ENCODE measurements at regions not wholly inside any gene's neighbourhood (a gene's known extent, or its start where the extent isn't known, plus 50 kb on each side); places are given as distances from the start of the nearest gene placed in this dataset.

DNA sequence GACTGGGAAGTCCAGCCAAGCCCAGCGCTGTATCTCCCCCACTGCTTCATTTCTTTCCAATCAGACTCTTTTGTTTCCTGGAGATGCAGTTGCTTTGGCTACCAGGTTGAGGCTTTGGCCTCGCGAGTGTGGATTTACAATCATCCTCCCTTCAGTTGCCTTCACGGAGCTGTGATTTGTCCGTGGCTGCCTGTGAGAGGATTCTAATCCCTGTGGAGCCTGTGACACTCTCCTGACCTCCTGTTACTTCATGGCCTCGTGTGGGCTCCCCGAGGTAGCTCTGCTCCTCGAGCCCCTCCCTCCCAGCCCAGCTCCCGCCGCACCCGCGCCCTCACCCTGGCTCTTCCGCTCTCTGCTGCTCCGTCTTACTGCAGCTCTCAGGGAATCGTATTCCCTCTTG lies 107.2 kb upstream of the STC2 start:
- no peaks in the 10 kb centered on the region for H4K20me1 ChIP-seq (ENCODE audit: low read length)
- H3K36me3 ChIP-seq (ENCODE audit: low read depth, low read length) = no peaks in the 10 kb centered on the region
- H3K9me3 ChIP-seq (ENCODE audit: low read length) = no peaks in the 10 kb centered on the region
- no peak for TF ChIP-seq EZH2phosphoT487 (IDR thresholded peaks at IDR 0.05; ENCODE audit: borderline replicate concordance, low read length)
- TF ChIP-seq, protein P1, sequence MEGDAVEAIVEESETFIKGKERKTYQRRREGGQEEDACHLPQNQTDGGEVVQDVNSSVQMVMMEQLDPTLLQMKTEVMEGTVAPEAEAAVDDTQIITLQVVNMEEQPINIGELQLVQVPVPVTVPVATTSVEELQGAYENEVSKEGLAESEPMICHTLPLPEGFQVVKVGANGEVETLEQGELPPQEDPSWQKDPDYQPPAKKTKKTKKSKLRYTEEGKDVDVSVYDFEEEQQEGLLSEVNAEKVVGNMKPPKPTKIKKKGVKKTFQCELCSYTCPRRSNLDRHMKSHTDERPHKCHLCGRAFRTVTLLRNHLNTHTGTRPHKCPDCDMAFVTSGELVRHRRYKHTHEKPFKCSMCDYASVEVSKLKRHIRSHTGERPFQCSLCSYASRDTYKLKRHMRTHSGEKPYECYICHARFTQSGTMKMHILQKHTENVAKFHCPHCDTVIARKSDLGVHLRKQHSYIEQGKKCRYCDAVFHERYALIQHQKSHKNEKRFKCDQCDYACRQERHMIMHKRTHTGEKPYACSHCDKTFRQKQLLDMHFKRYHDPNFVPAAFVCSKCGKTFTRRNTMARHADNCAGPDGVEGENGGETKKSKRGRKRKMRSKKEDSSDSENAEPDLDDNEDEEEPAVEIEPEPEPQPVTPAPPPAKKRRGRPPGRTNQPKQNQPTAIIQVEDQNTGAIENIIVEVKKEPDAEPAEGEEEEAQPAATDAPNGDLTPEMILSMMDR (conservative IDR thresholded peaks at IDR 0.05; ENCODE audit: low read depth, low read length) = no peak
- no peak for TF ChIP-seq EZH2 (IDR thresholded peaks at IDR 0.05; ENCODE audit: low read length, unreplicated experiment)
- no peaks in the 10 kb centered on the region for H3K4me1 ChIP-seq (ENCODE audit: insufficient read depth, low read length)
- H3K4me2 ChIP-seq (ENCODE audit: low read length) = no peak overlapping the region
- H3K9ac ChIP-seq (ENCODE audit: low read length) = no peak overlapping the region
- DNase-seq = no peak
- H2AFZ ChIP-seq (ENCODE audit: low read length) = no peak overlapping the region
- no peaks in the 10 kb centered on the region for H3K9me2 ChIP-seq (replicated peaks; ENCODE audit: low read length)
- POLR2A ChIA-PET (ENCODE audit: unreplicated experiment) = no interaction called here
- H3K27ac ChIP-seq (ENCODE audit: low read length) = no peak overlapping the region
- BruUV-seq (replicated peaks) = no TSS peak
- intact Hi-C loops (cut with micrococcal nuclease) = no loop called here
- no peaks in the 10 kb centered on the region for H3K79me2 ChIP-seq (ENCODE audit: low read length)
- H3K27me3 ChIP-seq (ENCODE audit: low read length) = no peaks in the 10 kb centered on the region
- no peak overlapping the region for H3K4me3 ChIP-seq (ENCODE audit: low read length)
- no peak for ATAC-seq
- CTCF ChIA-PET = no interaction called here
- H3F3A ChIP-seq (ENCODE audit: low read length, unreplicated experiment) = no peaks in the 10 kb centered on the region

DNA sequence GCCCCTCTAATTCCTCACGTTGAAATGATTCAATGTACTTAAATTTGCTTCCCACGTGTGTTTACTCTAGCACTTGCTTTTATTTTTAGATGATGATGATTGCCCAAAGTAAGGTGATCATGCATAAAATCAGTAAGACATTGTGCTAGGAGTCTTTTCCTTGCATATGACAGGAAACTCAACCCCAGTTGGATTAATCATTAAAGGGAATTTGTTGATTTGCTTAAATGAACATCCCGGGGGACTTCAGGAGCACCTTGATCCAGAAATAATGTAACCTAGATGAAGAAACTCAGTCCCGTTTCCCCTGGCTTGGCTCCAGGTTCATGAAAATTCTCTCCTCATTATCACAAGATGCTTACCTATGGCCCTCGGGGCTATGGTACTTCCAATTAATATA lies 106.1 kb upstream of the STC2 start:
- DNase-seq (no peak), ATAC-seq (no peak)
- H3K27ac ChIP-seq (ENCODE audit: low read length) = no peak overlapping the region
- TF ChIP-seq EZH2phosphoT487 (IDR thresholded peaks at IDR 0.05; ENCODE audit: borderline replicate concordance, low read length) (no peak), EZH2 (IDR thresholded peaks at IDR 0.05; ENCODE audit: low read length, unreplicated experiment) (no peak)
- TF ChIP-seq, protein P1 (conservative IDR thresholded peaks at IDR 0.05; ENCODE audit: low read depth, low read length) = no peak
- no peaks in the 10 kb centered on the region for H3K27me3 ChIP-seq (ENCODE audit: low read length)
- H3F3A ChIP-seq (ENCODE audit: low read length, unreplicated experiment) = no peaks in the 10 kb centered on the region
- no peak overlapping the region for H3K4me2 ChIP-seq (ENCODE audit: low read length)
- POLR2A ChIA-PET (ENCODE audit: unreplicated experiment) = no interaction called here
- no peaks in the 10 kb centered on the region for H3K79me2 ChIP-seq (ENCODE audit: low read length)
- no peak overlapping the region for H3K9ac ChIP-seq (ENCODE audit: low read length)
- intact Hi-C loops (cut with micrococcal nuclease) = no loop called here
- no peaks in the 10 kb centered on the region for H3K36me3 ChIP-seq (ENCODE audit: low read depth, low read length)
- 0 out of 2 replicates have a peak, but pooled peaks cover 5% of the 10 kb centered on the region for H3K4me1 ChIP-seq (ENCODE audit: insufficient read depth, low read length)
- CTCF ChIA-PET = no interaction called here
- no peaks in the 10 kb centered on the region for H3K9me2 ChIP-seq (replicated peaks; ENCODE audit: low read length)
- BruUV-seq (replicated peaks) = no TSS peak
- no peaks in the 10 kb centered on the region for H4K20me1 ChIP-seq (ENCODE audit: low read length)
- H2AFZ ChIP-seq (ENCODE audit: low read length) = no peak overlapping the region
- no peaks in the 10 kb centered on the region for H3K9me3 ChIP-seq (ENCODE audit: low read length)
- H3K4me3 ChIP-seq (ENCODE audit: low read length) = no peak overlapping the region

DNA sequence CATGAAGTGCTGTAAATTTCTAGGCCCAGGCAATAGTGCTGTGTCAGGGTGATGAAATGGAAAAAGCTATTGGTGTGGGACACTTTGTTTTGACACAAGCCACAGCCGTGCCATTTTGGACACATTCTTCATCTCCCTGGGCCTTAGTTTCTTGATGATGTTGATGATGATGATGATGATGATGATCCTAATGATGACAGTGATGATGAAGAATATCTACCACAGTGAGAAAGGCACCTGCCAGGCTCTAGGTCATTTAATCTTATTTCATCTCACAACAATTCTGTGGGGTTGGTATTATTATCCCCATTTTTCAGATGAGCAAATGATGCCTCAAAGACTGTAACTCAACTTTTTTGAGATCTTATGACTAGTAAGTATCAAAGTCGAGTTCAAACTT lies 102.2 kb upstream of the STC2 start:
- Histone ChIP-seq H3K4me3 (ENCODE audit: low read length) (no peak overlapping the region), H4K20me1 (ENCODE audit: low read length) (no peaks in the 10 kb centered on the region), H3K9me3 (ENCODE audit: low read length) (no peaks in the 10 kb centered on the region), H3F3A (ENCODE audit: low read length, unreplicated experiment) (no peaks in the 10 kb centered on the region), H3K27me3 (ENCODE audit: low read length) (no peaks in the 10 kb centered on the region), H3K36me3 (ENCODE audit: low read depth, low read length) (no peaks in the 10 kb centered on the region), H2AFZ (ENCODE audit: low read length) (no peak overlapping the region), H3K9ac (ENCODE audit: low read length) (no peak overlapping the region), H3K79me2 (ENCODE audit: low read length) (no peaks in the 10 kb centered on the region), H3K27ac (ENCODE audit: low read length) (no peak overlapping the region), H3K4me2 (ENCODE audit: low read length) (no peak overlapping the region), H3K4me1 (ENCODE audit: insufficient read depth, low read length) (0 out of 2 replicates have a peak, but pooled peaks cover 6% of the 10 kb centered on the region), H3K9me2 (replicated peaks; ENCODE audit: low read length) (no peaks in the 10 kb centered on the region)
- ChIA-PET POLR2A (ENCODE audit: unreplicated experiment) (no interaction called here), CTCF (no interaction called here)
- intact Hi-C loops (cut with micrococcal nuclease) = no loop called here
- no peak for TF ChIP-seq EZH2 (IDR thresholded peaks at IDR 0.05; ENCODE audit: low read length, unreplicated experiment)
- TF ChIP-seq, protein P1 (conservative IDR thresholded peaks at IDR 0.05; ENCODE audit: low read depth, low read length) = no peak
- no peak for TF ChIP-seq EZH2phosphoT487 (IDR thresholded peaks at IDR 0.05; ENCODE audit: borderline replicate concordance, low read length)
- no peak for DNase-seq
- no TSS peak for BruUV-seq (replicated peaks)
- ATAC-seq = no peak

Measured in PC-3 (cell line).